ENCODE measurements at regions not wholly inside any gene's neighbourhood (a gene's known extent, or its start where the extent isn't known, plus 50 kb on each side); places are given as distances from the start of the nearest gene placed in this dataset.
A peak's percentile ranks its signal among the peaks of the same experiment; 100 is the strongest.

DNA sequence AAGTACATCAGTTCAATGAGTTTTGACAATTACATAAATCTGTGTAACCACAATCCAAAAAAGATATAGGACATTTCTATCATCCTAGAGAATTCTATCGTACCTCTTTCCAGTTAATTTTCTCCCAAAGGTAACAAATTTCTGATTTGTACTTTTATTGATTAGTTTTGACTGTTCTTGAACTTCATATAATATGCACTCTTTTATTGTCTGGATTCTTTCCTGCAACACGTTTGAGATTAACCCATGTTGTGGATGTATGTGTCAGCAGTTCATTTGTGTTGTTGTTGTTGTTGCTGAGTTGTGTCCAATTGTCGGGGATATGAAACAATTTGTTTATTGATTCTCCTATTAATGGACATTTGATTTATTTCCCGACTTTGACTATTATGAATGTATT is 145.9 kb upstream of the WDR11 start:
- DNase-seq: no peak

- no peak for DNase-seq
These were observed 141.1 kb upstream of the WDR11 start for GRCh38 chr10:120710076-120710475.

DNA sequence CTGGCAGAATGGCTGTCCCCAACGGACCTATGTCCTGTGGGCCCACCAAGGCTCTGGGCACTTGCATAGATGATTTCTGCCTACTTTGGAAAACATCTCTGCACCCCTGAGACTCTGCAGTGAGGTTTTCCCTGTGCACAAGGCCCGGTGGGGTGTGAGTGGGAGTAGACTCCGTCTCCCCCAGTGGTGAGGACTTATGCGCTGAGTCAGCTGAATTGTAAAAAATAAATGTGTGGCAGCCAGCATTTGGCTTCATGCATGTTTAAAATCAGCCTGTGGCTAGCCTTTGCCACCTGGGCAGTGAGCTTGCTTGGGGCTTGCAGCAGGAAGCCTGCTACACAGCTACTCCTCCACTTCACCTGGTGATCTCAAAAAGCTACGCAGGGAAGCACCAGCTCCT is 139.3 kb upstream of the WDR11 start:
- DNase-seq: no peak

DNA sequence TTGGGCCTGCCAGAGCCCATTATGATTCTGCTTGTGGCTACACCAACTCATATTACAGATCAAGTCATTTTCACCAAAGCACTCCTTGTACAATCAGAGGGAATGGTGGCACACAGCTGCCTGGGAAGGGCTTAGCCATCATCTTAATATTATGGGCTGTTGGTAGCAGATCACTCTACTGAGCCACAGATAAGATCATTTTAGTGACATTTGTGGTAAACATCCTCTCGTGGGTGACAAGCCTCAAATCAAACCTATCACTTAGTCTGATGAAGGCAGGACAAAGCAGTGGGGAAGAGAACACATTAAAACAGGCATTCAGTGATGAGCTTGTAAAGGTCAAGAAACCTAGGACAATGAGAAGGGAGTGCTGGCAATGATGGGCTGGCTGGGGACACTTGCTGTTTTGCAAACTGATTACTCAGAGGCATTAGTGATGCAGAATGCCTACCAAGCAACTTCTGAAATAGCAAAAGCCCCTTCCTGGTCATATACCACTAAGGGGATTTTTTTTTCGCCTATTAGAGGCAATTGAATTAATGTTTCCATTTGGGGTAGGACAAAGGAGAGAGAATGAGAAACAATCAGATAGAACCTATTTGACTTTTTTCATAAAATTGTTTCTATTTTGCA is 137.5 kb upstream of the WDR11 start:
- no peak for DNase-seq

GRCh38 chr10:120715171-120715570 is 136.0 kb upstream of the WDR11 start:
- no peak for DNase-seq

DNA sequence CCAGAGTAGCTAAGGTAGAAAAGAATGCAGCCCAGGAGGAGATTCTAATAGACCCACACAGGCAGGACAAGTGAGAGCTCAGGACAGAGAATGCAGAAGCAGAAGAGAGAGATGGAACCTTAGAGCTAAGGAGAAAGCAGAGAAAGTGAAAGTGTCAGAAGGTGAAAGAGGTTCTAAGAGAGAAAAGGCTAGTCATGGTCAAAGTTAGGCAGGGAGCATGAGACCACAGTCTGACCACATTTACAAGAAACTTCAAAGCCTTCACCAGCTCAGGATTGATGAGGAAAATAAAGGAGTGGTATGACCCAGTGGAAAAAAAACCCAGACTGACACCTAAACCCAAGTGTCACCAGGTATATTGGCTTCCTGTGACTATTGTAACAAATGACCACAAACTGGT is 131.8 kb upstream of the WDR11 start:
- no peak for DNase-seq

- no peak for DNase-seq
These were observed 124.2 kb upstream of the WDR11 start for GRCh38 chr10:120727001-120727400.

GRCh38 chr10:120729547-120729946 is 121.6 kb upstream of the WDR11 start:
- DNase-seq: no peak

DNA sequence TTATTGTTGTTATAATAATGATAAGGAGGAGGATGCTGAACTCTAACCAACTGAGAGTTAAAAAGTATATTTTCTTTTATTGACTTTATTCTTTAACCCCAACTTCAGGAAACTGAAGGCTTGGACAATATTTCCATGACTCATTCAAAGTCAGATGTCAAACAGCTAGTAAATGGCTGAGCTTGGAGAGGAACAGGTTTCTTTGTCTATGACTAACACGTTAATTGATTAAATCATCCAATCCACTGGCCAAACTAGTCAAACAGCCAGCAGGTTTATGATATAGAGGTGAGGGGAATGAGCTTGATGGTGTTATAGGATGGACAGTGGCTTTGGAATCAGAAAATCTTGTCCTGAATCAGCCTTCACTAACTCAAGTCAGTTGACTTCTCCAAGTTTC is 119.1 kb upstream of the WDR11 start:
- no peak for DNase-seq

DNA sequence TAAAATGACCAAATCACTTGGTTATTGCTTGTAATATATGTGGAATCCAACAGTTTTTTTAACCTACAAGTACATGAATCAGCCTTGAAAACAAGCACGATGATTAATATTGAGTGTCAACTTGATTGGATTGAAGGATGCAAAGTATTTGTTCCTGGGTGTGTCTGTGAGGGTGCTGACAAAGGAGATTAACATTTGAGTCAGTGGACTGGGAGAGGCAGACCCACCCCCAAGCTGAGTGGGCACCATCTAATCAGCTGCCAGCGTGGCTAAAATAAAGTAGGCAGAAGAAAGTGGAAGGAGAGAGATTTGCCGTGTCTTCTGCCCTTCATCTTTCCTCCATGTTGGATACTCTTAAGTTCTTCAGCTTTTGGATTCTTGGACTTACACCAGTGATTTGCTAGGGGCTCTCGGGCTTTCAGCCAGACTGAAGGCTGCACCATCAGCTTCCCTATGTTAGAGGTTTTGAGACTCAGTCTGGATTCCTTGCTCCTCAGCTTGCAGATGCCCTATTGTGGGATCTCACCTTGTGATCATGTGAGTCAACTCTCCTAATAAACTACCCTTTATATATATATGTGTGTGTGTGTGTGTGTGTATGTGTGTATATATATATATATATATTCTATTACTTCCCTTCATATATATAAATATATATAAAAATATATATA is 118.4 kb upstream of the WDR11 start:
- no peak for DNase-seq

- no peak for DNase-seq
These were observed 116.6 kb upstream of the WDR11 start for GRCh38 chr10:120734483-120735078.

GRCh38 chr10:120735315-120735714 is 115.8 kb upstream of the WDR11 start:
- no peak for DNase-seq

GRCh38 chr10:120735773-120736371 is 115.3 kb upstream of the WDR11 start:
- DNase-seq: no peak

DNA sequence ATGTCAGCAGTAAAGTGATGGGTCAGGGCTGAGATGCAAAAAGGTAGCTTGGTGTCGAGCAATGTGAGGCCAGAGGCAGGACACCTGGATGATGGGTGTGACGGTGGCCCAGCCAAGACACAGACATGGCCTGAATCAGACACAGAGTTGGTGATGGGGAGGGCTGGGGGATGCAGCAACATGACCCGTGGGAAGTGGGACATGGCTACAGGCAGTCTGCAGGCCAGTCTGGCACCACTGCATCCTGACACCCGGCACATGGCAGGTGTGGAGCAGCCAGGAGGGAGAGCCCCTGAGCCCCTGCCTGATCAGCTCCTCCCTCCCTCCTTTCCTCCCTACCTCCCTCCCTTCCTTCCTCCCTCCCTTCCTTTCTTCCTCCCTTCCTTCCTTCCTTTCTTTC is 114.8 kb upstream of the WDR11 start:
- DNase-seq: no peak

GRCh38 chr10:120738658-120739057 is 112.5 kb upstream of the WDR11 start:
- DNase-seq: no peak

GRCh38 chr10:120741396-120741795 is 109.8 kb upstream of the WDR11 start:
- no peak for DNase-seq

GRCh38 chr10:120742373-120742772 is 108.8 kb upstream of the WDR11 start:
- DNase-seq: no peak

GRCh38 chr10:120744040-120744439 is 107.1 kb upstream of the WDR11 start:
- no peak for DNase-seq

DNA sequence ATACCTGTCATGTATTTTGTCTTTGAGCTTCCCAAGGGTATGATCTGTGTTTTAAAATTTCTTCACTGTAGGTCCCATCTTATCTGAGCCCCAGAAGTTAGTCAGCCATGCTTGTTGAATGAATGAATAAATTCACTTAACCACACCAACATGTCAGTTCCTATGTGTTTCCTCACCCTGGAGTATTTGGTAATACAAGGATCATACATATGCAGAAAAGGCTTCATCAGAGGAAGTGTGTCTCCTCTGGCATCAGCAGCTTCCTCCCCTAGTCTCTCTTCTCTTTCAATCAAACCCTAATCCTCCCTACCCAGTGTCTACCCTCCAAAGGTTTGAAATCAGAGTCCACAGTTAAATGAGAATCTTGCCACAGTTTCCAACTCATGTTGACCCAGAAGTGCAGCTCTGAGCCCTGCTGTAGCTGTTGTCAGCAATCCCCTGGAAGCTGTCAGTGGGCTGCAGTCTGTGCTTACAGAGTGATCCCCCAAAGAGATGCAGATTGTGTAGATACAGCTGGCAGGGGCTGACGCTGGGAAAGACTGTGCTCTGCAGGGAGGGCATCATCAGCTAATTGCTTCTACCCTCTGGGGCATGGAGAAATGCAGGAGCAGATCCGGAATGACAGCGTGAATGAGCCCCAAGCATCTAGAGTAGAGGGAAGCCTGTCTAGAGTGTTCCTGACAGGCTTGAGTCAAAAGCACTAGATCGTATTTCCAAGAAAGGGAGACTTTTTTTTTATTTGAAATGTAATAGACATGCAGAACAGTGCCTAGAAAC is 105.0 kb upstream of the WDR11 start:
- DNase-seq: no peak

- DNase-seq: no peak
These were observed 102.6 kb upstream of the WDR11 start for GRCh38 chr10:120748519-120748918.

DNA sequence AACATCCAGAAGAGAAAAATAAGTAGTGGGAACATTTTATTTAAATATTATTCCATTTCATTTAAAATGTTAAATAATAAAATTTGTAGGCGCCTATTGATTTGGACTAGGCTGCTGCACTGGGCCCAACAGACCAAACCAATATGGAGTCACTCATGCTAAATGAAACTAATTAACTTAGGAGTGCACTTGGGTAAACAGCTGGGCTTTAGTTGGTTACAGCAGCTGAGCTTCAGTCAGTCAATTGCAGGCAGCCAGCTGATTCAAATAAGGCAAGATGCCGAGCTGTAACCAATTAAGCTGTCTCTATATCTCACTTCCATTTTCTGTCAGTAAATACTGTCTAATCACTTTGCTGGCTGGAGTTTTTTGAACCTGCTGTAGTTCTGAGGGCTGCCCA is 102.1 kb upstream of the WDR11 start:
- DNase-seq: no peak

DNA sequence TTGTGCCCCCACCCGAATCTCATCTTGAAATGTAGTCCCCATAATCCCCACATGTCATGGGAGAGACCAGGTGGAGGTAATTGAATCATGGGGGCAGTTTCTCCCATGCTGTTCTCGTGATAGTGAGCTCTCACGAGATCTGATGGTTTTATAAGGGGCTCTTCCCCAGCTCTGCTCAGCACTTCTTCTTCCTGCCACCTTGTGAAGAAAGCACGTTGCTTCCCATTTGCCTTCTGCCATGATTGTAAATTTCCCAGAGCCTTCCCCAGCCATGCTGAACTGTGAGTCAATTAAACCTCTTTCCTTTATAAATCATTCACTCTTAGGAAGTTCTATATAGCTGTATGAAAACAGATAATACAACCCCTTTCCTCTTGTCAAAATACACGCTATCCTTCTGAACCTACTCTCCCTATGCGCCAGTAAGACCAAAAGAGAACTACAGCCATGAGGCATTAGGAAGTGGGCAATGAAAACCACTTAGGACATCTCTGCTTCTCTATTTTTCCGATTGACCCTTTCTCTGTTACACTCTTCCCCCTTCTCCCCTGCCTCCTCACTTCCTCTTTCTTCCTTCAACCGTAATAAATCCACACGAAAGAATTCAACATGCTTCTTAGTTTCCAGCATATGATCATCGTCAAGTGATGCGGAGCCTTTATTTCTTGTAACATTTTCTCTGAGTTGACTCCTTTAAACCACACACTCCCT is 101.2 kb upstream of the WDR11 start:
- peak; percentile 10 for DNase-seq
